NCI-H2081 treated with DMSO at 0.1 percent for 48 hours (cell line): ENCODE measurements at regions not wholly inside any gene's neighbourhood (a gene's known extent, or its start where the extent isn't known, plus 50 kb on each side); places are given as distances from the start of the nearest gene placed in this dataset.

Experiments used
- DNase-seq: peaks from one replicate; lab custom pipeline; 2025; lab: John Stamatoyannopoulos, UW

- DNase-seq, result no peak
Measured at GRCh38 chr4:60794372-60794771, 405.8 kb upstream of the ADGRL3 start.

- no peak for DNase-seq
Measured at GRCh38 chr4:60799214-60799613, 400.9 kb upstream of the ADGRL3 start.

GRCh38 chr4:60800701-60801100 lies 399.4 kb upstream of the ADGRL3 start:
- no peak for DNase-seq

- peak; percentile 4 for DNase-seq
Measured at GRCh38 chr4:60805500-60806313, 394.4 kb upstream of the ADGRL3 start.

- DNase-seq, result no peak
Measured at GRCh38 chr4:60808726-60809485, 391.2 kb upstream of the ADGRL3 start.

- DNase-seq, result no peak
Measured at GRCh38 chr4:60809486-60809800, 390.7 kb upstream of the ADGRL3 start.

- no peak for DNase-seq
Measured at GRCh38 chr4:60812811-60813210, 387.3 kb upstream of the ADGRL3 start.

- DNase-seq, result no peak
Measured at GRCh38 chr4:60814549-60814948, 385.6 kb upstream of the ADGRL3 start.

- no peak for DNase-seq
Measured at GRCh38 chr4:60817609-60818008, 382.5 kb upstream of the ADGRL3 start.

- DNase-seq, result no peak
Measured at GRCh38 chr4:60822986-60823385, 377.1 kb upstream of the ADGRL3 start.

GRCh38 chr4:60840020-60840419 lies 360.1 kb upstream of the ADGRL3 start:
- no peak for DNase-seq

- DNase-seq, result no peak
Measured at GRCh38 chr4:60846678-60847077, 353.4 kb upstream of the ADGRL3 start.

- no peak for DNase-seq
Measured at GRCh38 chr4:60847614-60848013, 352.5 kb upstream of the ADGRL3 start.

GRCh38 chr4:60857130-60857753 lies 342.9 kb upstream of the ADGRL3 start:
- no peak for DNase-seq

- DNase-seq, result no peak
Measured at GRCh38 chr4:60863442-60863841, 336.7 kb upstream of the ADGRL3 start.

GRCh38 chr4:60865273-60865672 lies 334.9 kb upstream of the ADGRL3 start:
- no peak for DNase-seq

- no peak for DNase-seq
Measured at GRCh38 chr4:60868232-60868960, 331.7 kb upstream of the ADGRL3 start.

- DNase-seq, result no peak
Measured at GRCh38 chr4:60879135-60879701, 320.9 kb upstream of the ADGRL3 start.

GRCh38 chr4:60884587-60884986 lies 315.5 kb upstream of the ADGRL3 start:
- DNase-seq, result no peak

GRCh38 chr4:60885011-60885410 lies 315.1 kb upstream of the ADGRL3 start:
- no peak for DNase-seq

GRCh38 chr4:60890743-60891142 lies 309.4 kb upstream of the ADGRL3 start:
- no peak for DNase-seq

GRCh38 chr4:60891947-60892346 lies 308.2 kb upstream of the ADGRL3 start:
- no peak for DNase-seq
